SK-N-SH (cell line): ENCODE measurements at regions not wholly inside any gene's neighbourhood (a gene's known extent, or its start where the extent isn't known, plus 50 kb on each side); places are given as distances from the start of the nearest gene placed in this dataset.

Experiments used
- CTCF ChIA-PET: fragments of 300-600, 350-600 bp; formaldehyde crosslinking; extraction: SDS; loops from one replicate; lab custom pipeline; 2021; lab: Yijun Ruan, JAX
- POLR2A ChIA-PET: fragments of 350-600 bp; sonication (Branson Sonifier 250); formaldehyde crosslinking; extraction: SDS; loops from one replicate; lab custom pipeline; 2020; ENCODE audit warnings: antibody characterized with exemption, inconsistent platforms; lab: Yijun Ruan, JAX
- DNase-seq: peaks from one replicate; pipeline ENCODE4 v3.0.0; 2012
- H2AFZ ChIP-seq: fragments of 200-600 bp; sonication (generic); 2 replicates; pipeline ENCODE4 v1.8.1; 2016; ENCODE audit warnings: antibody characterized with exemption, mild to moderate bottlenecking, low read depth
- H3F3A ChIP-seq: fragments of 200-600 bp; sonication (generic); replicated peaks from 2 replicates; pipeline ENCODE3; 2016; ENCODE audit warnings: antibody characterized with exemption, mild to moderate bottlenecking; ENCODE audit not compliant: insufficient read depth
- H3K27ac ChIP-seq, 2 experiments: fragments of 200-500 bp in 1 of 2; fragments of 200-600 bp in 1 of 2; sonication (Bioruptor generic) in 1 of 2; sonication (generic), shearing (Covaris generic) in 1 of 2; 2 replicates each; pipeline versions ENCODE4 v1.5.1 to v1.6.1; 2014 to 2016; ENCODE audit warnings: low read depth in 2 of 2, inconsistent platforms in 1 of 2, low read length in 1 of 2, mild to moderate bottlenecking in 1 of 2, mixed read lengths in 1 of 2
- H3K27me3 ChIP-seq: fragments of 200-600 bp; sonication (generic), shearing (Covaris generic); 2 replicates; pipeline ENCODE4 v1.6.1; 2016; ENCODE audit warnings: mixed run types; ENCODE audit not compliant: insufficient read depth
- H3K36me3 ChIP-seq, 2 experiments: fragments of 200-500 bp in 1 of 2; fragments of 200-600 bp in 1 of 2; sonication (Bioruptor generic) in 1 of 2; sonication (generic) in 1 of 2; replicated peaks in 1 of 2; 2 replicates each; pipeline versions ENCODE3 to v1.5.1; 2014 to 2016; ENCODE audit warnings: low read length in 1 of 2, mild to moderate bottlenecking in 1 of 2; ENCODE audit not compliant: insufficient read depth in 2 of 2, control insufficient read depth in 1 of 2
- H3K4me1 ChIP-seq, 2 experiments: fragments of 200-500 bp in 1 of 2; fragments of 200-600 bp in 1 of 2; sonication (Bioruptor generic) in 1 of 2; sonication (generic), shearing (Covaris generic) in 1 of 2; 2 replicates each; pipeline versions ENCODE4 v1.5.1 to v1.6.1; 2014 to 2016; ENCODE audit warnings: low read depth in 1 of 2, low read length in 1 of 2, mixed run types in 1 of 2; ENCODE audit not compliant: insufficient read depth in 2 of 2, control insufficient read depth in 1 of 2
- H3K4me2 ChIP-seq: fragments of 200-600 bp; sonication (generic), shearing (Covaris generic); 2 replicates; pipeline ENCODE4 v1.6.1; 2017; ENCODE audit warnings: mixed run types
- H3K4me3 ChIP-seq, 2 experiments: fragments of 200-500 bp in 1 of 2; fragments of 200-600 bp in 1 of 2; sonication (Bioruptor generic) in 1 of 2; sonication (generic), shearing (Covaris generic) in 1 of 2; 2 replicates each; pipeline versions ENCODE4 v1.5.1 to v1.8.1; 2014 to 2016; ENCODE audit warnings: low read depth in 2 of 2, inconsistent platforms in 1 of 2, low read length in 1 of 2, mild to moderate bottlenecking in 1 of 2, mixed read lengths in 1 of 2, moderate library complexity in 1 of 2
- H3K79me2 ChIP-seq: fragments of 200-600 bp; sonication (generic); 2 replicates; pipeline ENCODE4 v1.8.1; 2017; ENCODE audit warnings: mild to moderate bottlenecking; ENCODE audit not compliant: insufficient read depth
- H3K9ac ChIP-seq: fragments of 200-600 bp; sonication (generic); 2 replicates; pipeline ENCODE4 v1.6.1; 2017; ENCODE audit warnings: mixed run types
- H3K9me2 ChIP-seq: fragments of 200-600 bp; sonication (generic); 2 replicates; pipeline ENCODE4 v1.6.1; 2017; ENCODE audit warnings: mixed run types
- H3K9me3 ChIP-seq: fragments of 200-600 bp; sonication (generic); 2 replicates; pipeline ENCODE4 v1.6.1; 2017; ENCODE audit warnings: mixed run types, mild to moderate bottlenecking, moderate library complexity
- H4K20me1 ChIP-seq: fragments of 200-600 bp; sonication (generic); 2 replicates; pipeline ENCODE4 v1.6.1; 2017; ENCODE audit warnings: mild to moderate bottlenecking, mixed run types; ENCODE audit not compliant: insufficient read depth
- CHD2 ChIP-seq: fragments of 150-350 bp; IDR thresholded peaks from 2 replicates; pipeline ENCODE4 v1.6.1; 2018; ENCODE audit warnings: low read length; ENCODE audit not compliant: partially characterized antibody
- EP300 ChIP-seq, 2 experiments: IDR thresholded peaks; 2 replicates each; pipeline versions ENCODE4 v1.4.0 to v1.6.1; 2012; ENCODE audit warnings: borderline replicate concordance in 1 of 2, low read depth in 1 of 2, low read length in 1 of 2
- FOXJ3 ChIP-seq: sonication (generic); formaldehyde crosslinking; IDR thresholded peaks from 2 replicates; pipeline ENCODE4 v1.5.1; 2020; ENCODE audit warnings: mild to moderate bottlenecking, missing genetic modification reagents
- GATA2 ChIP-seq: sonication (generic); formaldehyde crosslinking; IDR thresholded peaks from 2 replicates; pipeline ENCODE4 v1.5.0; 2020; ENCODE audit warnings: mild to moderate bottlenecking, missing genetic modification reagents
- IRF3 ChIP-seq: fragments of 150-350 bp; IDR thresholded peaks from 2 replicates; pipeline ENCODE4 v1.6.1; 2016; ENCODE audit warnings: mild to moderate bottlenecking, low read depth, low read length
- JUND ChIP-seq: IDR thresholded peaks from 2 replicates; pipeline ENCODE4 v1.4.0; 2012
- MXI1 ChIP-seq: IDR thresholded peaks from 2 replicates; pipeline ENCODE4 v1.6.1; 2012; ENCODE audit warnings: mild to moderate bottlenecking, low read depth, low read length, improper control_type of control experiment
- PBX3 ChIP-seq: IDR thresholded peaks from 2 replicates; pipeline ENCODE4; 2012
- POLR2AphosphoS5 ChIP-seq: IDR thresholded peaks from 2 replicates; pipeline ENCODE4 v1.6.1; 2012; ENCODE audit warnings: low read depth, low read length
- RCOR1 ChIP-seq: fragments of 150-350 bp; IDR thresholded peaks from 2 replicates; pipeline ENCODE4 v1.6.1; 2017; ENCODE audit warnings: antibody characterized with exemption, low read length
- REST ChIP-seq: IDR thresholded peaks from 2 replicates; pipeline ENCODE4 v1.6.1; 2012; ENCODE audit warnings: mild to moderate bottlenecking, low read depth, low read length, moderate library complexity
- RFX5 ChIP-seq: IDR thresholded peaks from 2 replicates; pipeline ENCODE4 v1.6.1; 2012; ENCODE audit warnings: mild to moderate bottlenecking, improper control_type of control experiment, low read length
- TCF12 ChIP-seq: IDR thresholded peaks from 2 replicates; pipeline ENCODE4 v1.4.0; 2012
- TEAD4 ChIP-seq: IDR thresholded peaks from 2 replicates; pipeline ENCODE4 v1.4.0; 2012; ENCODE audit warnings: mild to moderate bottlenecking, borderline replicate concordance; ENCODE audit not compliant: insufficient read depth
- WGBS: methylation state at CpG from one replicate; pipeline ENCODE4 v1.1.6; 2017; ENCODE audit warnings: low lambda C conversion rate; 5-methylcytosine and 5-hydroxymethylcytosine counted together

GRCh38 chr9:105979290-105979689 lies 284.9 kb downstream of the TMEM38B start:
- no peak overlapping the region for H3K4me3 ChIP-seq
- no peaks in the 10 kb centered on the region for H3F3A ChIP-seq
- peaks cover 0 to 29% of the 10 kb centered on the region in 2 experiments; a peak in 2 of 4 replicates for H3K4me1 ChIP-seq
- peak; percentile 57 for DNase-seq
- no peaks in the 10 kb centered on the region for H3K9me3 ChIP-seq
- no peaks in the 10 kb centered on the region for H3K36me3 ChIP-seq
- ChIA-PET CTCF (interaction anchor here (0.6 to 1.4 kb wide), 5 partner anchors 22 to 718 kb away, joined by 3 to 4 read pairs (median 4); no protein-coding TSS in a partner anchor), POLR2A (interaction anchor here (0.8 to 2.0 kb wide), 2 partner anchors 73 to 554 kb away, joined by 3 to 9 read pairs; no protein-coding TSS in a partner anchor)
- no peaks in the 10 kb centered on the region for H3K79me2 ChIP-seq
- peak overlapping the region in 1 of 2 experiments; percentile 95; a peak in 2 of 4 replicates for H3K27ac ChIP-seq
- no peak overlapping the region for H3K4me2 ChIP-seq
- H3K9ac ChIP-seq: no peak overlapping the region
- H3K9me2 ChIP-seq: no peaks in the 10 kb centered on the region
- WGBS: 3% methylated on average over 2 of the region's 2 CpGs
- H2AFZ ChIP-seq: no peak overlapping the region
- TF ChIP-seq FOXJ3 (CRISPR knock-in tag) (peak; percentile 85), IRF3 (no peak), CHD2 (peak; percentile 84), TEAD4 (no peak), MXI1 (peak; percentile 81), GATA2 (peak; percentile 93), PBX3 (no peak), TCF12 (peak; percentile 59), RCOR1 (peak; percentile 97), JUND (no peak), REST (no peak), POLR2AphosphoS5 (peak; percentile 22; the same call in 1 of the 2 replicates), EP300 (IDR thresholded peaks at IDR 0.05; ENCODE audit: borderline replicate concordance in 1 of 2, low read depth in 1 of 2, low read length in 1 of 2) (peak in 1 of 2 experiments; percentile 98; a peak in 2 of 4 replicates), RFX5 (peak; percentile 40; the same call in 1 of the 2 replicates)
- TF ChIP-seq, all 33 proteins: peak for 9
- Histone ChIP-seq H3K27me3 (no peaks in the 10 kb centered on the region), H4K20me1 (no peaks in the 10 kb centered on the region)
